ENCODE measurements at regions not wholly inside any gene's neighbourhood (a gene's known extent, or its start where the extent isn't known, plus 50 kb on each side); places are given as distances from the start of the nearest gene placed in this dataset.
A peak's percentile ranks its signal among the peaks of the same experiment; 100 is the strongest.

GRCh38 chr13:33891196-33891742 lies 73.3 kb downstream of the RFC3 start:
- no peak for ATAC-seq

GRCh38 chr13:33893559-33893958 lies 75.6 kb downstream of the RFC3 start:
- ATAC-seq: no peak

DNA sequence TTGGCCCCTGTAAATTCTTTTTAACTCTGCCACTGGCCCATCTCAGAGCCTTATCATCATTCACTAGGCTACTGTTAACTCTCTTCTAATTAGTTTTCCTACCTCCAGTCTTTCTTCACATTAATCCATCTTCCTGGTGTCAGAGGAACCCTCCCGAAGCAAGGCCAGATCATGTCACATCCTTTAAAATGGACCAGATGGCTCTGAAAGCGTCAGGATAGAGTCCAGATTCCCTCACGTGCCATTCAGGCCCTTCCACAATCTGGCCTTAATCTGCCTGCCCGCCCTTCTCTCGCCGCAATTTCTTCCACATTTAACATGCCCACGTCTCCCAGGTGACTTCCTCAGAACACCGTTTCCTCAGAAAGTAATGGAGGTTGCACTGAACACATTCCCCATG lies 86.5 kb downstream of the RFC3 start:
- no peak for ATAC-seq

DNA sequence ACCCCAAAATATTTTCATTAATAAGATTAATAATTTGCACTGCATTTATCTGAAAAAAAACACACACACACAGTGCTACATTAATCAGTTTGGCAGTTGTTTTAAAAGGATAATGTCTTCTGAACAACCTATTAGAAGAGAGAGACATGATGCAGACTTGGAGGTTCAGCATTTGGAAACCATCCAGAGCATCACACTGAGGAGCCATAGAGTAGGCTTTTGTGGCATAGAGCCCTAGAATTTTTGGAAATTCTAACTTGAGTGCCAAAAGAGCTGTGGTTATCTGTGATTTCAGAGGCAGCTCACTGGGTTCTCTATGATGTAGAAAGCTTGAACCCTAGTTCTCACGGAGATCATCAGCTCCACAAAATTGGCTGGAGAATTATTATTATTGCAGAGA lies 90.2 kb downstream of the RFC3 start:
- no peak for ATAC-seq

DNA sequence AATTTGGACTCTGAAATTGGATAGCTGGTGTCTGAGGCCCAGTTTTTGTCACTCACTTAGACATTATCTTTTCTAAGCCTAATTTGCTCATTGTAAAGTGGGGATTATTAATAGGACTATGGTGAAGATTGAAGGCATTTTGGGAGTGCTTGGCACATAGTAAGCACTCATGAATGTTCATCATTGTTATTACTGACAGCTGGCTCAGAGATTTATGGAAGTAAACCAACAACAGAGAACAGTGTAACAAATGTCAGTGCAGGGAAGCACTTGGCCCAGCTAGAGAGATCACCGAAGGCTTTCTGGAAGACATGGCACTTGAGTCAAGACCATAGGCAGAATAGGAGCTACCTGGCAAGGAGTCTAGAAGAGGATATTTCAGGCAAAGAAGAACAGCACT lies 92.3 kb downstream of the RFC3 start:
- ATAC-seq: no peak

DNA sequence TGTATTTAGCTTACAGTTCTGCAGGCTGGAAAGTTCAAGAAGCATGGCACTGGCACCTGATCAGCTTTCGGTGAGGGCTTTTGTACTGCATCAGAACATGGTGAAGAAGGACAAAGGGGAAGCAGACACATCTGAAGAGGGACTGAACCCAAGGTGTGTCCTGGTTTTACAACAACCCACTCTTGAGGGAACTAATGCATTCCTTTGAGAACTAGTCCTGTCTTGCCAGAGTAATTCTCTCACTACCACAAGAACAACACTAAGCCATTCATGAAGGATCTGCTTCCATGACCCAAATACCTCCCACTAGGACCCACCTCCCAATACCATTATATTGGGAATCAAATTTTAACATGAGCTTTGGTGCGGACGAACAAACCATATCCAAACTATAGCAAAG lies 93.6 kb downstream of the RFC3 start:
- ATAC-seq: no peak

DNA sequence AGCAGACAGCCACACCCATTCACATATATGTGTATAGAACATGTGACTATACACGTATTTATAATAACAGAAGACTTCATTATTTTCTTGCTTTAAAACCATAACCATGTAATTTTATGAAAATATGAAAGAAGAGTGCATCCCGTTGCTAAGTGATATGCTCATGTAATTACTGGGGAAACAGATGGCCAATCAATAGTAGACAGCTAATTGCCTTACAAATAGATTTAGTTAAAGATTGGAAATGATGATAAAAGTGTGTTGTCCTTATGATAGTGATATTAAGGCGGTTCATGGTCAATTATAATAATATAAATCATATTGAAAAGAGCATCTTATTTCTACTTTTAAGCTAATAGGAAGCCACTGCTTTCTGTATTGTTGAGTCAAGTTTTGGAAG lies 95.9 kb downstream of the RFC3 start:
- no peak for ATAC-seq

- no peak for ATAC-seq
Measured at GRCh38 chr13:33917190-33917589, 99.2 kb downstream of the RFC3 start.

DNA sequence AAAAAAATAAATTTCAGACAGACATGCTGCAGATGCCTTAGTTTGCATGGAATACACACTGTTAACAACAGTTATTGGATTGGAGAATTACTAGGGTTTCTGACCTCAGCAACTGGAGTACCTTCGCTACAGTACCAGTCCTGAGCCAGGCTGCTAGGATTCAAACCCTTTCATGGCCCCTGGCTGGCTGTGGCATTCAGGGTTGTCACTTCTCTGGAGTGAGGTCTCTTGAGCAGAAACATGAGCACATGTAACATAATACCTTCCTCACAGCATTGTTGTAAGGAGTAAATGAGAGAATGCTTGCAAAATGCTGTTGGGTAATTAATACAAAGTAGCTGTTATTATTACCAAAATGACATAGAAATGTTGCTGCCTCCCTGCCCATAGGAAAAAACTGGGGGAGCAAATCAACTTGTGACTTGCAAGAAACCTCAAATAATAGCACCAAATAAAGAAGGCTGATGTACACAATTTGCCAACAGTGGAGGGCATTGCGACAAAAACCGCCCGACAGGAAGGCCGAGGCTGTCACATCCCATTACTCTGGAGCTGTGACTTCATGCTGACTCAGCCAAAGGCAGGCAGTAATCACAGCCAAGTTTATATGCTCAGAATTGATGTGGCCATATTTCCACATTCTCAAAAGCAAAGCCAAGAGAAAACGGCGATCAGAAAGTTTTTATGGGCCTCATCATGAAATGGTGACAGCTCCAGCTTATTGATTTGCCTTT lies 100.4 kb downstream of the RFC3 start:
- ATAC-seq: peak; percentile 68

- ATAC-seq: no peak
Measured at GRCh38 chr13:33919120-33919519, 101.2 kb downstream of the RFC3 start.

DNA sequence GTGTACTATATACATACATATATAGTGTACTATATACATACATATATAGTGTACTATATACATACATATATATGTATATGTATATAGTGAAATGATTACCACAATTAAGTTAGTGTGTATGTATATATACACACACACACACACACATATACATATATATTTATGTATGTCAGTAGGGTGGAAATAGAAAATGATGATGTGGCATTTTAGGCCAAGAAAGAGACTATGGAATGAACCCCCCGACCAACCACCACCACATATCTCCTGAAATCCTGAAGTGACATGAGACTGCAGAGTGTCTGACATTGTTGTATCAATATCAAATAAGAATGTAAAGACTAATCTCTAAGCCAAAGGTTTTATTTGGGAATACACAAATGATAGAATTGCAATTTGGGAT lies 107.6 kb downstream of the RFC3 start:
- ATAC-seq: no peak

DNA sequence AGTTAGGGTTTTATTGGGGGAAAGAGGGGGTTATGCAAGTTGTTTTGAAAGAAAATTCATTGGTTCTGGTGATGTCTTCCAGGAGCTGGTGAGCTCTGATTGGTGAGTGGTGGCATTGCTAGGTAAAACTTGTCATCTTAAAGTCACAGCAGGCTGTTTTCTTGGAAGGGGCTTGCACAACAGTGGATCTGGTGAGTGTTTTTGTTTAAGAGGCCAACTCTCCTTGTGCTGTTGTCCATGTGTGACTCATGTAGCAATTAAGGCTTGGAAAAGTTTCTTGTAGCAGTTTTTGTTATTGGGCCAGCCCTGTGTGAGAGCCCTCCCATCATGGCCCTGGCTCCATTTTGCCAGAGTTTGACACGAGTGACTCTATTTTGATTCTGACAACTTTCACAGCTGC lies 109.4 kb downstream of the RFC3 start:
- ATAC-seq: no peak

DNA sequence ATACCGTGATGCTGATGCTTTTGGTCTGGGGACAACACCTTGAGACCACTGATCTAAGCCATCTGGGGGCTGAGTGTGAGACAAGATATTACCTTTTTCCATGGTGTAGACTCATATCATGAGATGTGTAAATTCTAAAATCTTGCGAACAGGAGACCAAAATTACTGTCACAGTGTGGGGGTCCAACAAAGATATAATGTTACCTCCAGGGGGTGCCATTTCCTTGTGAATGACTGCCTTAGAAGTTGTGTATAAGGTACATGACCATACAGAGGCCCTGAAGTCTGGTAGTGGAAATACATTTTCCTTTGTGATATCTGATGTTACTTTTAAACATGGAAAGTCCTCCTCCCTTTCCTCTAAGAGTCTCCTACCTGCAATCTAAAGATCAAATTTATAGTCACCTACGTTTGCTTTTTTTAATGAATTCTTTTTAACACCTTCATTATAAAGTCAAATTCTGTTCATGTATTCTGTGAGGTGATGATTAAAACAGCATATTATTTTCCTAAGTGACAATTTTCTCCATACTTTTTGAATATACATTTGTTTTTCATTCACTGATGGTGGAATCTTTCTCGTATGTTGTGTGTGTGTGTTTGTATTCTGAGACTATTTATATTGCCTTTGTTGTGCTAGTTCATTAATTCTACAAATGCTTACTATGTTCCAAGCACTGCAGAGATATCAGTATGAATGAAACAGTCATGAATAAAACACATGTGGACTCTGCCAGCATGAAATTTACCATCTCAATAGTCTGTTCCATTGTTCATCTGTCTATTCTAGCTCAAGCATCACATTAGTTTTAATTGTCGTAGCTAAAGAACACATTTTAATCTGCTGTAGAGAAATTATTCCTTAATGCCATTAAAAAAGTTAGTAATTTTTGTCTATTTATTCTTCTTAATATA lies 113.7 kb downstream of the RFC3 start:
- ATAC-seq: peak; percentile 46

DNA sequence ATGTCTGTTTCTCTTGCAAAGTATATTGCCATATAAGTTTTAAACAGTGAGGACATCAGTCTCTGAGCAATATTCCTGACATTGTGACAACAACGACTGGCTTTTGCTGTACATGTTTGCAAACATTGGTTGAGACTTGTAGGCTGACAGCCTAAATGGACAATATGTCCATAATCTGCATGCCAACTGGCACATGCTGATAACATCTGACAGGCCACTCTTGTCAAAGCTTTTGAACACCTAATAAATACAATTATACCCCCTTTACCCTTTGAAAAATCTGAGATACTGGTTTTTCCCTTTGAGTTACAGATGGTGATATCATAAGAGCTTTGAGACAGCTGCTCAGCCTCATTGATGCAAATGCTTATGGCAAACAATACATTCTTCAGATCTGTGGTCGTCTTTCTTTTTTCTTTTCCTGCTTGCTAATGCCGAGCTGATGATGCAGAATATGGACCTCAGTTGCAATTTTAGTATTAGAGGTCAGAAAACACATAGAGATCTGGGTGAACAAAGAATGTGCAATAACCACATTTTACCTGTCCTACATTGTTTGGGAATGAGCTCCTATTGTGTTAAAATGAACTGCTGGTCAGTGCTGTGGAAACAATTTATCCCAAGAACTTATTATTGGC lies 114.9 kb downstream of the RFC3 start:
- ATAC-seq: no peak

GRCh38 chr13:33933810-33934209 lies 115.9 kb downstream of the RFC3 start:
- ATAC-seq: no peak

DNA sequence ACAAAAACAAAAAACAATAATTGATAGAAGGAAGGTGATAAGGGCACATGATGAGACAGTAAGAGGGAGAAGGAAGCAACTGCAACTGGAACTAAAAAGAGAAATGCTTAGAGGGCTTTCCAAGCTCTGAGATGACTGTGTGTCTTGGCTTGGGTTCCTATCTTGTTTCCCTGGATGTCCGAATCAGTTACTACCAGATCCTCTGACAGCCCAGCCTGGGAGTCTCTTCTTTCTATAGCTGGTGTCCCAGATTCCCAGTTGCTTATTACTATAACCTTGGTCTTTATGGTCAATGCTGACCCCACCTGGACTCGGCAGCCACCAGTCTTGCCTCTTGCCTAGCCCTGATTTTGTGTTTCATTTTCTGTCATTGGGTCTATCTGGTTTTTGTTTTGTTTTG lies 116.4 kb downstream of the RFC3 start:
- ATAC-seq: no peak

DNA sequence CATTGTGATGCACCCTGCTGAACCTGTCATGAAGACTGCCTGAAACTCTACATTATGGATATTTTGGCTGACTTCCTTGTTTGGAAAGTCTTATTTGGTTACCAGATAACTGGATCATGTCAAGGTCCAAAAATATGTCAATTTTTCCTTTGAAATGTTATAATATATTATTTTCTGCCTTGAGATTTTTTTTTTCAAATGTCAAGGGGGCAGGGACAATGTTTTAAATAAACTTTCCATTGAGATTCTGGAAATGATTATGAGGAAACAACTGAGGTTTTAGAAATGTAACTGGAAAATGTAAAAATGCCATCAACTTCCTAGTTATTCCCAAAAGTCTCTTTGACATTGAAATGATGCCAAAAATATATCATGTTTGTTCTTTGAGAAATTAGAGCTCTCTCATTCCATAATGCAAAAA lies 117.0 kb downstream of the RFC3 start:
- ATAC-seq: no peak

DNA sequence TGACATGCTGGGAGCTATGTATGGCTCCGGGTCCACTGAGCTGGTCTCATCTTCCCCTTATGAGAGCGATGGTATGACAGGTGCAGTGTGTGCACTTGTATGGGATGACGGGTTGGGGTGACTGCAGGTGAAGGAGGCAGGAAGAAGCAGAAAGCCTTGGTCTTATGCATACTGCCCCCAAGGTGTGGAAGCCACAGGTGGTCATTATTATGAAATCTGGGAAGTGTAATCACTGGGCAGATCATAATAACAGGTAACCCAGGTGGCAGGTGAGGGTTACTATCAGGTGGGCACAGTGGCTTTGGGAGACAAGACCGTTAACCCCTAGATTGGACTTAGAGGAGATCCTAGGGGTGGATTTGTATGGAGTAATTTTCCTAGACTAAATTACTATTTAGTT lies 118.0 kb downstream of the RFC3 start:
- no peak for ATAC-seq

DNA sequence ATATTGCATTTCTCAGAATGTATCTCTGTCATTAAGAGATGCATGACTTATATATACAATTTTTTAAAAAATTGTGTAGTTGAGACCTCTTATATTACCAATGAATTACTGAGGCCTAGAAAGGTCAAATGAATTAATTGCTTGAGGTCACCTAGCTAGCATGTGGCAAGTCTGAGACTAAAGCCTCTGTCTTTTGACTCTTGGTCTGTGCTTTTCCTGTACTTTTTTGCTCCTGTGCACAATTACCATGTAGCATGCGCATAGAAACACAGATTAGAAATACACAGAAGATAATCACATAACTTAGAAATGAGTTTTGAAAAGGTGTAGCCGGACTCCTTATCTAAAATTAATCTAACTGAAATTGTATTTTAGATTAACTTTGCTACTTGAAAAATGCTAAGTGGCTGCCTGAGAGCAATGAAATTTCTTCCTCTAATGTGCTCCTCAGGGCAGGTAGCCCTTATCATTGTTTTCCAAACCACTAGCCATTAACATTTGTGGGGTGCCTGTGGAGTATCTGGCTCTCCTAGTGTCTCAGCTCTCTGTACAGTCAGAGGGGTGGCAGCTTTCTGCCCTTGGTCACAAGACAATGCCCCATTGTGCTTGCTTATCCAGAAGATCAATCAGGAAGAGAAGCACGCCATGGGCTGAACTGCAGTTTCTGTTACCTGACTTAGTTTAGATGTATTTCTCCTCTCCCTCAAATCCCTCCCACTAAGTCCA lies 119.6 kb downstream of the RFC3 start:
- no peak for ATAC-seq

- ATAC-seq: no peak
Measured at GRCh38 chr13:33940256-33940655, 122.3 kb downstream of the RFC3 start.

- ATAC-seq: peak; percentile 82
Measured at GRCh38 chr13:33940898-33941297, 122.9 kb downstream of the RFC3 start.

DNA sequence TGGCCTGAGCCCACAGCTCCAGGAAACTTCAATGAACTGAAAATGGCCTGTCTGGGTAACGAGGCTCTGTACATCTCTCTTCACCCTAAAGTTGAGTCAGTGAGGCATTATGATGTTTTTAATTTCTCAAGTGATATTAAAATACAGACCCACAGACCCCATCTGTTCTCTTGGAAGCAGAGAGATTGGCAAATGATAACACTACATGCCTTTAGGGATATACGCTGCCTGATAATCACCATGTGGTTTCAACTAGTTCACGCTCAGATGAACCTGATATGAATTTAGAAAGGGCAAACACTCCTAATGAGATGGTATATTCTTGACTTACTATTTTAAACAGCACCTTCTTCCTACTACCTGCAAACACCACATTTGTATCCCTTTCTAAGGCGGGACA lies 127.5 kb downstream of the RFC3 start:
- ATAC-seq: no peak

GRCh38 chr13:33953203-33953602 lies 135.3 kb downstream of the RFC3 start:
- ATAC-seq: no peak
